ENCODE measurements at regions not wholly inside any gene's neighbourhood (a gene's known extent, or its start where the extent isn't known, plus 50 kb on each side); places are given as distances from the start of the nearest gene placed in this dataset.

- TF ChIP-seq POLR2A (IDR thresholded peaks at IDR 0.05) (no peak), CTCF (IDR thresholded peaks at IDR 0.05) (no peak)
These were observed 487.9 kb downstream of the RFPL4B start for GRCh38 chr6:112835078-112835477.

Measured in esophagus squamous epithelium (tissue), 4 donors.